HG03520 (cell line): ENCODE measurements at regions not wholly inside any gene's neighbourhood (a gene's known extent, or its start where the extent isn't known, plus 50 kb on each side); places are given as distances from the start of the nearest gene placed in this dataset.

ENCODE experiments used
- ATAC-seq: cut with Tn5 transposase; IDR thresholded peaks from one replicate; pipeline ENCODE4 v1.9.1; 2021; ENCODE audit warnings: mild to moderate bottlenecking, moderate library complexity; ENCODE audit not compliant: unreplicated experiment

DNA sequence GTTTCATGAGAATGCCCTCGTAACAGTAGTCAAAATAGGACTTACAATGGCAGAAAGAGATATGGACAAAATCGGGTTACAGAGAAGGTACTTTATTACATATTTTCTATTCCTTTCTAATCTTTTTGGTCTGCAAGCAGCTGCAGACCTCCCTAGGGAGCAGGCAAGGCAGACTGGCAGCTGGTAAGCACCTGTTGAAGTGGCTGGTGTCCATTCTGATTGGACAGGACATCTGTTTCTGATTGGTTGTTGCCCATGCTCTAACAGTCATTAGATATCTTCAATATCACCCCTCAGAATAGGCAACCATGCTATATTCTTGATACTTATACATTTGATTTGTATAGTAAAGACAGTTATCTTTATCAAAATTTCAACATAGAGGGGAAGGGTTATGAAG lies 606.3 kb downstream of the KCNJ2 start:
- no peak for ATAC-seq

DNA sequence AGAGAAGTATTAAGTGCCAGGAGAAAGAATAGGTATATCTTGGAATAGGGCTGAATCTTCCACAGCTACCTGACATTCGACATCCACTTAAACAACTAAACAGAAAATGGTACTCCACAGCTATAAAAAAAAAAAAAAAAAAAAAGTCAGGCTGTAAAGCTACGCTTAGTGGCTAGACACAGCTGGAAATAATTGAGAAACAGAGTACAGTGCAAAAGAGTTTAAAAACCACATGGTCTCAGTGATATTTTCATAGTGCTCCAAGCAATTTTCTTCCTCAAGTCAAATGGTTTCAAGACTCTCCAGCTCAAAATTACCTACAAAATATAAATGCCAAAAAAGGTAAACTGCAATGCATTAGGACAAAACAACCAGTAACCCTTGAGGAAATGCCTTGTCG lies 607.1 kb downstream of the KCNJ2 start:
- ATAC-seq: no peak

GRCh38 chr17:70780031-70780430 lies 610.7 kb downstream of the KCNJ2 start:
- no peak for ATAC-seq

- ATAC-seq: no peak
Observed at GRCh38 chr17:70786081-70786480, 616.7 kb downstream of the KCNJ2 start.

GRCh38 chr17:70787721-70788300 lies 618.5 kb downstream of the KCNJ2 start:
- ATAC-seq: no peak

- no peak for ATAC-seq
Observed at GRCh38 chr17:70791748-70792443, 622.6 kb downstream of the KCNJ2 start.

DNA sequence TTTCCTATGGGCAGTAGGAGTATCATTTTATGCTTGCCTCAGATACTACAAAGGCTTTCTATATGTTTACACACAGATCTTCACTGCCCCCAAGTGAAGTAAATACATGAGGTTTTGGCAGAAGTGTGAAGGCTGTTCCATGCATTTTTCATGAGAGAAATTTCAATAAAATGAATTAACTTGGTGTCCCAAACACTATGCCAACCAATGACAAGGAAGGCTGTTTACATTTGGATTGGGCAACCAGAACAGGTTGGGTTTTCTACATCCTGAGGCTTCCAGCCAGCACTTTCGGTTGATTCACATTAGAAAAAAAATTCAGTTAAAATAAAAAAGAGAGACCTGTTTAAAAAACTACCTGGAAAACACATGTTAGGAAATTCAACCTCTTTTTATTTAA lies 625.4 kb downstream of the KCNJ2 start:
- ATAC-seq: no peak

DNA sequence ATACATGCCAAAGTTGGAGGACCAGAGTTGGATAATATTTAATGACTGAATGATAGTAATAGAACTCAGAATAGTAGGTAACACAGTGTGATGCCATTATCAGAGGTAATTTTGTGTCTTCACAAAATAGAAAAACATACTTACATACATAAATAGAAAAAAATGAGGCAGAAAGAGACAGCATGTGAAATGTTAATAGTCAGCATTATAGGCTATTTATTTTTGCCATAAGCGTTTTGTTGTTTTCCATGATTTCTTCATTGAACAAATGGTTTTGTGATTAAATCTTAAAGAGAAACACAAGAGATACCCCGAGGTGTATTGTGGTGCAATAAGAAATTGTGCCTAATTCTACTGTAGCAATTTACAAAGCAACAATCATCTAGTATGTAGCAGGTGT lies 626.3 kb downstream of the KCNJ2 start:
- ATAC-seq: no peak

DNA sequence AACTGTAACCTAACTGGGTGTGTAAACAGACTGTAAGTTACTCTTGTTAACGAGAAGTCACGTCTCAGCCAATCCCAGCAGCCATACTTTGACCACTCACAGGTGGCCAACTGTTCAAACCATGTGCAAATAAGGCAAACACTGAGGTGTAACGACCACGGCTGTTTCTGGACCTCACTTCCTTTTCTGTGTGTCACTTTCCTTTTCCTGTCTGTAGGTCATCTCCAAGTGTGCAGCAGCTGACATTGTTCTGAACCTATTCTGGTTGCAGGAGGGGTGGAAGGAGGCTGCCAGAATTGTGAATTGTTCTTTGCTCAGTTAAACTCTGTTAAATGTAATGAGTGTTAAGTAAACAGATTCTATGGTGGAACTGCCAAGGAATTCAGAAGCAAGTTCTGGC lies 627.4 kb downstream of the KCNJ2 start:
- ATAC-seq: no peak

DNA sequence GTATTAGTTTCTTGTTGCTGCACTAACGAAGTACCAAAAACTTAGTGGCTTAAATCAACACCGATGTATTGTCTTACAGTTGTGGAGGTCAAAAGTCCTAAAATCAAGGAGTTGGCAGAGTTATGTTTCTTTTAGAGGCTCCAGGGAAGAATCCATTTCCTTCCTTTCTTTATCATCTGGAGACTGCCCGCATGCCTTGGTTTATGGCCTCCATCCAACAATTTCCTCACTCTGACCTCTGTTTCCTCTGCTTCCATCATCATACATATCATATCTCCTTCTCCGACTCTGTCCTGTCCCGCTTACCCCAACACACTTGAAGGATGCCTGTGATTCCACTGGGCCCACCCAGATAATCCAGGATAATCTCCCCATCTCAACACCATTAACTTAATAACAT lies 627.8 kb downstream of the KCNJ2 start:
- no peak for ATAC-seq

GRCh38 chr17:70804161-70804560 lies 634.8 kb downstream of the KCNJ2 start:
- no peak for ATAC-seq

DNA sequence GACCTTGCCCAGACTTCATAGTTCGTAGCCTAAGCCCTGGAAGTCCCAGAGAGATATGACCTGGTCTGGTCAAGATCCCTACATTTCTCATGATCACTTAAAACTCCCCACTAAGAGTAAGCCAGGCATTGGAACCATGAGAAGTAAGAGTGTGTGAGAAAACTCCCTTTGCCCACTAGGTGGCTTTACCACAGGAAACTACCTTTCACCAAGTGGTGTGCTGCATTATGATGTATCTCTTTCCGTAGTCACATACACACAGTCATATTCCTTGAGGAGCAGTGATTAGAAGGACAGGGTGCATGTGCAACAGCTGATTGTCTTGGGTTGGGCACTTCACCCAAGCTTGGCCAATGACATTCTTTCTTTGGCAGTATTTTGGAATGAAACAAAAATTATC lies 639.3 kb downstream of the KCNJ2 start:
- no peak for ATAC-seq

GRCh38 chr17:70810609-70811008 lies 641.3 kb downstream of the KCNJ2 start:
- ATAC-seq: no peak

DNA sequence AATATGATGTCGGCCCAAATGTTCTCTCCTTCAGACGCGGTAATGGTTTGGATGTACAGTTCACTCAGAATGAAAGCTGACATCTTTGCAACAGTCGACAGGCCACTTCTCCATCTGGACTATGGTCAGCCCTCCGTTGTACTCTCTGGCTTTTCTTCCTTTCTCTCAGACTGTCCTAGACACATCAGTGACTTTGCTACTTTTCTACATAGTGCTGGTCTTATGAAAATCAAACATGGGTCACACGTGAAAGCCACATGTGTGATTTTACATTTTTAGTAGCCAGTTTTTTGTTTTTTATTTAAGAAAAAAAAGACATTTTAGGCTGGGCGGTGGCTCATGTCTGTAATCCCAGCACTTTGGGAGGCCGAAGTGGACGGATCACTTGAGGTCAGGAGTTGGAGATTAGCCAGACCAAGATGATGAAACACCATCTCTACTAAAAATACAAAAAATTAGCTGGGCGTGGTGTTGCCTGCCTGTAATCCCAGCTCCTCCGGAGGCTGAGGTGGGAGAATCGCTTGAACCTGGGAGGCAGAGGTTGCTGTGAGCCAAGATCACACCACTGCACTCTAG lies 644.1 kb downstream of the KCNJ2 start:
- ATAC-seq: no peak

DNA sequence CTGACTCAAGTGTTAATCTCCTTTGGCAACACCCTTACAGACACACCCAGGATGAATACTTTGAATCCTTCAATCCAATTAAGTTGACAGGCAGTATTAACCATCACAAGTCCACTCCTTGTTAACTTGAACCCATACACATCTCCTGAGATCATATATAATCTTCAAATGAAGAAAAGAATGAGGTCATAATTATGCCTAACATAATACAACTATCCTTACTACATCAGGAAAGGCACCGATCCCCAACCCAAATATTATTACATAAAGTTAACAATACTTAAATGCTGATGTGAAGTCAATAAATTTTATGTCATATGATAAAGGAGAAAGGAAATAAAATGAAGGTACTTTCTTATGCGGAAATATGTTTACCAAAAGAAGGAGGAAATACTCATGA lies 649.9 kb downstream of the KCNJ2 start:
- no peak for ATAC-seq

GRCh38 chr17:70820276-70820675 lies 650.9 kb downstream of the KCNJ2 start:
- ATAC-seq: no peak

DNA sequence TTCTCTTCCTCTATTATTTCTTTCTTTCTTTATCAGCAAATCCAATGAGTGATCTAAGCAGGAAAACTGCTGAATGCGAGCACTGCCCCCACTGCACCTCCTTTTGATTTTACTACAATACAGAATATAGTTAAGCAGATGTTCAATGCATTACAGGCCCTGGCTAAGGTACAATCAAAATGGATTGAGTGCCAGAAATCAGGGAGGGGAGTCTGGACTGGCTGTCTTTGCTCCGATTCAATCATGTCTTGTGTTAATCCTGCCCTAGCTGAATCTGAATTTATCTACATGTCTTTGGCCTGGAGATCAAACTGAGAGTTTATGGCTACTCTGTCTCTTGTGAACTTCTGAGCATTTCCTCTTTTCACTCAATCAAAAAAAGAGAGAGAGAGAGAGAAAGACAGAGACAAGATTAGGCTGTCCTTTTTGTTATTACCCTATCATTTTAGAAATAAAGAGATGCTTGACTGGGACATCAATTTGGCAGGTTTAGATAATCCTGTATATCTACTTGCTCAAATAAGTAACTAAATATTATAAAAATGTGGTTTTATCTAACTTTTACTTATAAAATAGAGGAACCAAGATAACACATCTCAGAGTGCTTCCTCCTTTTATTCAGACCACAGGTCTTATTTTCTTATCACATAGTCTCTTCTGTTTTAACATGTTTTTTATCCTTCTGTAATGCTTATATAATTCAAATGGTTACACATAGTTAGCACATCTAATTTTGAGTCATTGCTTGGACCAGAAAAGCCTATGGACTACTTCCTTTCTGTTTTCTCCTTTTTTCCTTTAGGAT lies 656.2 kb downstream of the KCNJ2 start:
- no peak for ATAC-seq

GRCh38 chr17:70829876-70830275 lies 660.5 kb downstream of the KCNJ2 start:
- no peak for ATAC-seq

DNA sequence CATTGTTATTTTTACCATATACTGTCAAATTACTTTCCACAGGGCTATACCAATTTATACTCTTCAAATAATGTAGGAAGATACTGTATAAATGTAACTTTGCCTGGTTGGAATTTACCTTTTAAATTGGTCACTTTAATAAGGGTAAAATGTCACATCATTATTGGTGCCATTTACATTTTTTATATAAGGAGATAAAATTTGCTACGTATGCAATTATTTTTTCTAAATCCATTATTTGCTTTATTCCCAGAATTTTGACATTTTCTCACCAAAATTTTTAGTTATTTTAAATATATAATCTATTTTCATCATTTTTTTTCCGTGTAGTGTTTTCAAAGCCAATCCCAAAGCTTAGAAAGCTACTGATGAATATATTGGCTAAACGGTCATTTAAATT lies 664.7 kb downstream of the KCNJ2 start:
- ATAC-seq: no peak

DNA sequence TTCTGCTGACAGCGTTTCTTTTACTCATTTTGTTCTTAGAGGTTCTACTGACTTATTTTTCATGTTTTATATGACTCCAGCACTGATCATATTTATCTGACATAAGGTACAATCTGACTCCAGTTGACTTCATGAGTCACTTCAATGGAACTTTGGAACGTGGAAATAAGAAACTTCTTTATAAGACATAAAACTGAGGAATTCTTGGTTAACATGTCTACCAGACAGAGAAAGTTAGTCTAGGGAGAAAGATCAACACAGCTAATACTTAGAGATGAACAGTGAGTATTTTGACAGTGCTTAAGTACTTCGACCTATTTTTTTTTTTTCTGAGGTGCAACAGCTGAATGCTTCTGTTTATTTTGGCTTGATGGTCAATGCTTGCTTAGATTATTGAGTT lies 679.5 kb downstream of the KCNJ2 start:
- ATAC-seq: no peak

- ATAC-seq: no peak
Observed at GRCh38 chr17:70855401-70856054, 686.2 kb downstream of the KCNJ2 start.
